IPS-15b (cell line): ENCODE measurements at regions not wholly inside any gene's neighbourhood (a gene's known extent, or its start where the extent isn't known, plus 50 kb on each side); places are given as distances from the start of the nearest gene placed in this dataset.

Experiments used
- H3K27me3 ChIP-seq: one replicate; pipeline ENCODE4 v1.6.1; 2013; ENCODE audit warnings: low read length; ENCODE audit not compliant: control insufficient read depth, insufficient read depth
- H3K36me3 ChIP-seq: one replicate; pipeline ENCODE4 v1.6.1; 2013; ENCODE audit warnings: low read length; ENCODE audit not compliant: control insufficient read depth, insufficient read depth
- H3K4me1 ChIP-seq: one replicate; pipeline ENCODE4 v1.6.1; 2013; ENCODE audit warnings: mild to moderate bottlenecking, low read length; ENCODE audit not compliant: control insufficient read depth, insufficient read depth
- H3K4me3 ChIP-seq: one replicate; pipeline ENCODE4 v1.5.1; 2013; ENCODE audit warnings: low read depth, low read length
- H3K9ac ChIP-seq: one replicate; pipeline ENCODE4 v1.6.1; 2013; ENCODE audit warnings: low read depth, mild to moderate bottlenecking, low read length
- H3K9me3 ChIP-seq: one replicate; pipeline ENCODE4 v1.6.1; 2013; ENCODE audit warnings: mild to moderate bottlenecking, low read length; ENCODE audit not compliant: control insufficient read depth, insufficient read depth

DNA sequence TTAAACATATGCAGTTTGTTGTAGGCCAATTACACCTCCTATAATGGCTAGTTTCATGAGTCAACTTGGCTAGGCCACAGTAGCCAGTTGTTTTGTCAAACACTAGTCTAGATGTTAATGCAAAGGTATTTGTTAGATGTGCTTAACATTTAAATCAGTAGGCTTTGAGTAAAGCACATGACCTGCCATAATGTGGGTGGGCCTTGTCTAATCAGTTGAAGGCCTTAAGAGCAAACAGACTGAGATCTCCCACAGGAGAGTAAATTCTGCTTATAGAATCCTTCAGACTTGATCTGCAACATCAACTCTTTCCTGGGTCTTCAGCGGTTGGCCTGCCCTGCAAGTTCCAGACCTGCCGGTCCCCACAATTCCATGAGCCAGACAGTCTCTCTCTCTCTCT lies 1345.9 kb downstream of the BRD1 start:
- no peaks in the 10 kb centered on the region for H3K36me3 ChIP-seq
- no peak overlapping the region for H3K9ac ChIP-seq
- H3K4me1 ChIP-seq, result peaks cover 4% of the 10 kb centered on the region
- H3K9me3 ChIP-seq, result no peaks in the 10 kb centered on the region
- no peaks in the 10 kb centered on the region for H3K27me3 ChIP-seq
- no peak overlapping the region for H3K4me3 ChIP-seq

- Histone ChIP-seq H3K36me3 (no peaks in the 10 kb centered on the region), H3K9me3 (no peaks in the 10 kb centered on the region), H3K27me3 (no peaks in the 10 kb centered on the region), H3K9ac (no peak overlapping the region), H3K4me3 (no peak overlapping the region), H3K4me1 (no peaks in the 10 kb centered on the region)
Measured at GRCh38 chr22:48478529-48479265, 1349.0 kb downstream of the BRD1 start.

DNA sequence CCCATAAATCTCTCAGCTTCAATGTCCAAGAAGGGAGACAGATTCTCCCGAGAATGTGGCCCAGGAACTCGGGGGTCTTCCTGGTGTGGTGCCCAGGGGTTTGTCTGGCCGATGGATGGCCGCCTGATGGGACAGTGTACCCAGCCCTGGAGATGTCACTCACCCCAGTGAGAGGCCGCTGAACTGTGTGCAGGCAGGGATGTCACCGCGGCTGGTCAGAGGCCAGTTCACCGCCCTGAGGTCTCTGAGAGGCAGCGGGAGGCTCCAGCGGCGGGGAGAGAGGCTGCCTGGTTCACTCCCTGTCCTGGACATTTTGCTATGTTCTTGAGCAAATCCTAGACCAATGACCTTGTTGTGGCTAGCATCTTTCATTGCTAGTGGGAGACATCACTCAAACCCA lies 1349.5 kb downstream of the BRD1 start:
- Histone ChIP-seq H3K27me3 (no peaks in the 10 kb centered on the region), H3K9ac (no peak overlapping the region), H3K4me3 (no peak overlapping the region), H3K4me1 (no peaks in the 10 kb centered on the region), H3K36me3 (no peaks in the 10 kb centered on the region), H3K9me3 (no peaks in the 10 kb centered on the region)

DNA sequence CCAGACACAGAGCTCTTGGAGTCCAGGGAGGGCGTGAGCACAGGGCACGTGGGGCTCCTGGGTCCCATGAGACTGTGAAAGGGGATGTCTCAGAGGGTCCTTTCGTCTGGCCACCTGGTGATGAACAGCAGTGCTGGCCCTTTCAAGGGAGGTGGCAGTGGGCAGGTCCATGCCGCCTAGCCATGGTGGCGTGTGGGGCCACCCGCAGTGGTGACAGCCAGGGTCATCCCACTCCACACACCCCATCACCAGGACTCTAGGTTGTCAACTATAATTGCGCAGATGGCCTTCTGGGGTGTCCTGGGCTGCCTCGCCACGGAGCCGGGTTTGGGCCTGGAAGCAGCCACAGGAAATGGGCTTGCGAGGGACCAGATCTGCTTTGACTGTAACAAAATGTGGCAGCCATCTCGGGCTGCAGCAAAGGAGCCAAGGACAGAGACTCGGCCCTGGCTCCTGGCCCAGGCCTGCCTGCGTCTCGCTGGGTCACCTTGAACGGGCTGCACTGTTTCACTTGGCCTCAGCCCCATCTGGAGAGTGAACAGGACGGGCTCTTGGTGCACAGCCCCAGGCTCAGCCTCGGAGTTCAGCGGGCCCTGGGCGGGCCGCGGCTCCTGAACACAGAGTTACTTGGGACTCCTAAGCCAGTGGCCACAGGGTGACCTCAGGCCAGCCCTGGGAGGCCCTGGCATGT lies 1350.5 kb downstream of the BRD1 start:
- H3K27me3 ChIP-seq, result no peaks in the 10 kb centered on the region
- no peak overlapping the region for H3K9ac ChIP-seq
- H3K4me3 ChIP-seq, result no peak overlapping the region
- H3K36me3 ChIP-seq, result no peaks in the 10 kb centered on the region
- no peaks in the 10 kb centered on the region for H3K4me1 ChIP-seq
- H3K9me3 ChIP-seq, result no peaks in the 10 kb centered on the region

GRCh38 chr22:48476577-48476976 lies 1351.1 kb downstream of the BRD1 start:
- H3K27me3 ChIP-seq, result no peaks in the 10 kb centered on the region
- H3K36me3 ChIP-seq, result no peaks in the 10 kb centered on the region
- no peaks in the 10 kb centered on the region for H3K4me1 ChIP-seq
- no peaks in the 10 kb centered on the region for H3K9me3 ChIP-seq
- no peak overlapping the region for H3K4me3 ChIP-seq
- H3K9ac ChIP-seq, result no peak overlapping the region

- no peak overlapping the region for H3K9ac ChIP-seq
- H3K4me3 ChIP-seq, result no peak overlapping the region
- no peaks in the 10 kb centered on the region for H3K27me3 ChIP-seq
- H3K4me1 ChIP-seq, result no peaks in the 10 kb centered on the region
- H3K36me3 ChIP-seq, result no peaks in the 10 kb centered on the region
- H3K9me3 ChIP-seq, result no peaks in the 10 kb centered on the region
Measured at GRCh38 chr22:48475661-48476345, 1351.9 kb downstream of the BRD1 start.

DNA sequence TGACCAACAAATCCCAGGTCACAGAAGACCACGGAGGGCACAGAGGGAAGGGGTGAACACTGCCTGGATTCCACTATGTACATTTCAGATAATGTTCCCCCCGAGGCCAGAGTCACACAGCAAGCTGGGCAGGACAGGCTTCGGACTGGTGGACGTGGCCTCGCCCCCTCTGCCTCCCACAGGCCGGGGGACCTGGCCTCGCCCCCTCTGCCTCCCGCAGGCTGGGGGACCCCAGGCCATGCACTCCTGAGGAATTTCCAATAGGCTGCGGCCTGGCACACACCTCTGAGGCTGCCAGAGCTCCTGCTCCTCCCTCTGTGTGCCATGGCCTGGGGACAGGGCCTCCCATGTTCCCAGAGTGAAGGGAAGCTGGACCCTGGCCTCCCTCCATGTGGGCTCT lies 1352.8 kb downstream of the BRD1 start:
- H3K27me3 ChIP-seq, result no peaks in the 10 kb centered on the region

DNA sequence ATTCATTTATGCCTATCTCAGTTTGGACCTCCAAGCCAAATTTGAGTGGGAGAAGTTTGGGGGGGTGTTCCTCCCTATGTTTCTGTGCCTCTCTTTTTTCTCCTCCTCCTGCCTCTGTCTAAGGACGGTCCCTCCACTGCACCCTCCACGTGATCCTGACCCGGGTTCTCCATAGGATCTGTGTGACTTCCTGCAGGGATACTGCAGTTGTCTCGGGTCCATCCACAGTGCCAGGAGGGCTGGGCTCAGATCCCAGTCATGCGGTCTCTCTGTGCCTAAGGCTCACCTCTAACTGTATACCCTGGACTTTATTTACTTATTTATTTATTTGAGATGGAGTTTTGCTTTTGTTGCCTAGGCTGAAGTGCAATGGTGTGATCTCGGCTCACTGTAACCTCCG lies 1354.5 kb downstream of the BRD1 start:
- H3K4me1 ChIP-seq, result no peaks in the 10 kb centered on the region
- H3K9ac ChIP-seq, result no peak overlapping the region
- H3K4me3 ChIP-seq, result no peak overlapping the region
- H3K36me3 ChIP-seq, result no peaks in the 10 kb centered on the region
- H3K27me3 ChIP-seq, result no peaks in the 10 kb centered on the region
- H3K9me3 ChIP-seq, result no peaks in the 10 kb centered on the region

More for the DNA sequence above, 1352.8 kb downstream of the BRD1 start:
- Histone ChIP-seq H3K9ac (no peak overlapping the region), H3K4me3 (no peak overlapping the region), H3K36me3 (no peaks in the 10 kb centered on the region), H3K4me1 (no peaks in the 10 kb centered on the region), H3K9me3 (no peaks in the 10 kb centered on the region)

GRCh38 chr22:48464246-48464645 lies 1363.4 kb downstream of the BRD1 start:
- H3K27me3 ChIP-seq, result no peaks in the 10 kb centered on the region
- no peaks in the 10 kb centered on the region for H3K36me3 ChIP-seq
- H3K4me1 ChIP-seq, result no peaks in the 10 kb centered on the region
- no peaks in the 10 kb centered on the region for H3K9me3 ChIP-seq
- no peak overlapping the region for H3K4me3 ChIP-seq
- no peak overlapping the region for H3K9ac ChIP-seq

DNA sequence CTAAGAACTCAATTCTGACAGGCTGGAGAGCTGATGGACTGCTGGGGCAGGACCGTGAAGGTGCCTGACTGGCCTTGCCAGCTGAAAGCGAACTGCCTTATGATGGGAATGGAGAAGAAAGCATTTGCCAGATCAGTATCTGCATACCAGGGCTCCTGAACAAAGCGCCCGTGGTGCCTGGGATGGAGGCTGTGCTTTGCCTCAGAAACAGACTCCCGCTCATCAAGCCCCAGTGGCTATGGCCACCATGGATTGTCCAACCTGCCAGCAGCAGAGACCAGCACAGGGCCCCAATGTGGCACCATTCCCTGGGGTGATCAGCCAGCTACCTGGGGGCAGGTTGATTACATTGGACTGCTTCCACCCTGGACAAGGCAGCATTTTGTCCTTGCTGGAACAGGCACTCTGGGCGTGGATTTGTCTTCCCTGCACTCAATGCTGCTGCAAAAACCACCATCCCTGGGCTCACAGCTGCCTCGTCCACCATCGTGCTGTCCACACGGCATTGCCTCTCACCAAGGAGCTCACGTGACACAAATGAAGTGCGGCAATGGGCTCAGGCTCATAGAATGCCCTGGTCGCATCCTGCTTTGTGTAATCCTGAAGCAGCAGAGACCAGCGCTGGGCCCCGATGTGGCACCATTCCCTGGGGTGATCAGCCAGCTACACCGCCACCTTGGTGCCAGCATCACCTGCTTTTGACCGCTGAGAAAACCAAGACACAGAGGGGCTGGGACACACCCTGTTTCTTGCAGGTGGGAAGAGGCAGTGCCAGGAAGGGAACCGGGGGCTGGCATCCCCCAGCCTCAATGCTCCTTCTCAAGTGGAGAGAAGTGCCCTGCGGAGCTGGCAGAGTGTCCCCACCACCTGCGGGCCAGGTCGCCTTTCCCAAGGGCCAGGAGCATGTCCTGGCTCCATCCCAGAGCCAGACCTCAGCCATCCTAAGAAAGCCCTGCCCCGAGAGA lies 1367.5 kb downstream of the BRD1 start:
- Histone ChIP-seq H3K27me3 (no peaks in the 10 kb centered on the region), H3K36me3 (no peaks in the 10 kb centered on the region), H3K4me1 (no peaks in the 10 kb centered on the region), H3K9me3 (no peaks in the 10 kb centered on the region), H3K4me3 (no peak overlapping the region), H3K9ac (no peak overlapping the region)

DNA sequence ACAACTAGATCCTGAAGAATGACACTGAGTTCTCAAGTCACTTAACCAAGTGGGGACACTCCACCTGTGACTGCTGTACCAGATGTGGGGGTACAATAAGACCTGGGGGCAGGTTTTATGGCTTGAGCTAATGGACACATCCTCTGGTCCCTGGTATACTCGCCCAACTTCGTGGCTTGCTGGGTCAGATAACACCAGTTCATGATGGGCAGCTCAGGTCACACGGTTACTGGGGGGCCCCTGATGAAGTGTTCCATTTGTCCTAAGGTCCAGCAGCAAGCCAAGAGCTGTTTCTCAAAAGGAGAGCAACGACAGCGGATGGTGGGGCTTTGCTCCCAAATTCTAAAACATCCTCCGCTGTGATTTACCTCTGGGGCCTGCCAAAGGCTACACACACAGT lies 1368.4 kb downstream of the BRD1 start:
- no peaks in the 10 kb centered on the region for H3K27me3 ChIP-seq
- H3K4me3 ChIP-seq, result no peak overlapping the region
- H3K9ac ChIP-seq, result no peak overlapping the region
- no peaks in the 10 kb centered on the region for H3K36me3 ChIP-seq
- H3K9me3 ChIP-seq, result no peaks in the 10 kb centered on the region
- H3K4me1 ChIP-seq, result no peaks in the 10 kb centered on the region
